ENCODE measurements at regions not wholly inside any gene's neighbourhood (a gene's known extent, or its start where the extent isn't known, plus 50 kb on each side); places are given as distances from the start of the nearest gene placed in this dataset.

- no peak for TF ChIP-seq CTCF (IDR thresholded peaks at IDR 0.05; ENCODE audit: insufficient read depth, low read length, poor library complexity, severe bottlenecking)
- H3K4me3 ChIP-seq (replicated peaks; ENCODE audit: low read depth, low read length), result no peak overlapping the region
- no peak for DNase-seq (ENCODE audit: extremely low read depth, insufficient read length)
- no peaks in the 10 kb centered on the region for H3K27me3 ChIP-seq (replicated peaks; ENCODE audit: control insufficient read depth, insufficient read depth, low read length)
- H3K36me3 ChIP-seq (ENCODE audit: control insufficient read depth, insufficient read depth, low read length), result no peaks in the 10 kb centered on the region
These were observed 134.5 kb upstream of the HNRNPU start for GRCh38 chr1:244998717-244999346.

GRCh38 chr1:244995602-244996400 lies 131.5 kb upstream of the HNRNPU start:
- TF ChIP-seq CTCF (IDR thresholded peaks at IDR 0.05; ENCODE audit: insufficient read depth, low read length, poor library complexity, severe bottlenecking), result no peak
- H3K27me3 ChIP-seq (replicated peaks; ENCODE audit: control insufficient read depth, insufficient read depth, low read length), result no peaks in the 10 kb centered on the region
- DNase-seq (ENCODE audit: extremely low read depth, insufficient read length), result no peak
- H3K36me3 ChIP-seq (ENCODE audit: control insufficient read depth, insufficient read depth, low read length), result no peaks in the 10 kb centered on the region
- H3K4me3 ChIP-seq (replicated peaks; ENCODE audit: low read depth, low read length), result no peak overlapping the region

GRCh38 chr1:244992833-244993232 lies 128.5 kb upstream of the HNRNPU start:
- no peak overlapping the region for H3K4me3 ChIP-seq (replicated peaks; ENCODE audit: low read depth, low read length)
- H3K27me3 ChIP-seq (replicated peaks; ENCODE audit: control insufficient read depth, insufficient read depth, low read length), result no peaks in the 10 kb centered on the region
- H3K36me3 ChIP-seq (ENCODE audit: control insufficient read depth, insufficient read depth, low read length), result no peaks in the 10 kb centered on the region
- TF ChIP-seq CTCF (IDR thresholded peaks at IDR 0.05; ENCODE audit: insufficient read depth, low read length, poor library complexity, severe bottlenecking), result no peak
- no peak for DNase-seq (ENCODE audit: extremely low read depth, insufficient read length)

GRCh38 chr1:244989813-244990212 lies 125.5 kb upstream of the HNRNPU start:
- H3K27me3 ChIP-seq (replicated peaks; ENCODE audit: control insufficient read depth, insufficient read depth, low read length), result no peaks in the 10 kb centered on the region
- TF ChIP-seq CTCF (IDR thresholded peaks at IDR 0.05; ENCODE audit: insufficient read depth, low read length, poor library complexity, severe bottlenecking), result no peak
- DNase-seq (ENCODE audit: extremely low read depth, insufficient read length), result no peak

GRCh38 chr1:244988521-244988920 lies 124.2 kb upstream of the HNRNPU start:
- Histone ChIP-seq H3K4me3 (replicated peaks; ENCODE audit: low read depth, low read length) (no peak overlapping the region), H3K27me3 (replicated peaks; ENCODE audit: control insufficient read depth, insufficient read depth, low read length) (no peaks in the 10 kb centered on the region), H3K36me3 (ENCODE audit: control insufficient read depth, insufficient read depth, low read length) (no peaks in the 10 kb centered on the region)
- no peak for TF ChIP-seq CTCF (IDR thresholded peaks at IDR 0.05; ENCODE audit: insufficient read depth, low read length, poor library complexity, severe bottlenecking)
- DNase-seq (ENCODE audit: extremely low read depth, insufficient read length), result no peak

More at GRCh38 chr1:244989813-244990212, 125.5 kb upstream of the HNRNPU start:
- Histone ChIP-seq H3K4me3 (replicated peaks; ENCODE audit: low read depth, low read length) (no peak overlapping the region), H3K36me3 (ENCODE audit: control insufficient read depth, insufficient read depth, low read length) (no peaks in the 10 kb centered on the region)

Measured in GM06990 (cell line).